ENCODE measurements at regions not wholly inside any gene's neighbourhood (a gene's known extent, or its start where the extent isn't known, plus 50 kb on each side); places are given as distances from the start of the nearest gene placed in this dataset.

DNA sequence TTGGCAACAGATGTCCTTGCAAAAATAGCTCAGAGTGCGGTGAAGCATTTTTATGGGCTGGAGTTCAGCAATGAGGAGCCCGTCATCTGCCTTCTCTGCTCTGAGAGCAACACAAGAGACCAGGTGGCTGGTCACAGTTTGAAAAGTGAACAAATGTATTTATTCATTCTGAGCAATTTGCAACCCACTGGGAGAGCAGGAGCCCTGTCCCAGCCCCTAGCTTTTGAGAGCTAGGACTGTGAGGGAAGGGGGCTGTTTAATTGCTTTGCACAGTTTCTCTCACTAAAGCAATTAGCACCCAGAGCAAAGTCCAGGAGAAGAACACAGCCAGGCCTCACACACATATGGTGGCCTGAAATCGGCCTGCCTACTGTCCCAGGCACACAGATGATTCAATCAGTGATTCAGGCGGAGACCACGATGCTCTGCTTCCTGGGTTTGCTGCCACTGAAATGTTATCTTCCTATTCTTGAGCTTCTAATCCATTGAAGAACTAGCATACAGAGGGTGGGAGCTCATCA is 646.1 kb upstream of the ACVR2A start:
- TF ChIP-seq POLR2AphosphoS5 (IDR thresholded peaks at IDR 0.05; ENCODE audit: low read depth) = no peak
- TF ChIP-seq, protein P1, sequence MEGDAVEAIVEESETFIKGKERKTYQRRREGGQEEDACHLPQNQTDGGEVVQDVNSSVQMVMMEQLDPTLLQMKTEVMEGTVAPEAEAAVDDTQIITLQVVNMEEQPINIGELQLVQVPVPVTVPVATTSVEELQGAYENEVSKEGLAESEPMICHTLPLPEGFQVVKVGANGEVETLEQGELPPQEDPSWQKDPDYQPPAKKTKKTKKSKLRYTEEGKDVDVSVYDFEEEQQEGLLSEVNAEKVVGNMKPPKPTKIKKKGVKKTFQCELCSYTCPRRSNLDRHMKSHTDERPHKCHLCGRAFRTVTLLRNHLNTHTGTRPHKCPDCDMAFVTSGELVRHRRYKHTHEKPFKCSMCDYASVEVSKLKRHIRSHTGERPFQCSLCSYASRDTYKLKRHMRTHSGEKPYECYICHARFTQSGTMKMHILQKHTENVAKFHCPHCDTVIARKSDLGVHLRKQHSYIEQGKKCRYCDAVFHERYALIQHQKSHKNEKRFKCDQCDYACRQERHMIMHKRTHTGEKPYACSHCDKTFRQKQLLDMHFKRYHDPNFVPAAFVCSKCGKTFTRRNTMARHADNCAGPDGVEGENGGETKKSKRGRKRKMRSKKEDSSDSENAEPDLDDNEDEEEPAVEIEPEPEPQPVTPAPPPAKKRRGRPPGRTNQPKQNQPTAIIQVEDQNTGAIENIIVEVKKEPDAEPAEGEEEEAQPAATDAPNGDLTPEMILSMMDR (IDR thresholded peaks at IDR 0.05; ENCODE audit: insufficient read depth, low read length) = no peak
- no peak for TF ChIP-seq SPI1 (IDR thresholded peaks at IDR 0.05; ENCODE audit: borderline replicate concordance, low read depth)
- no peak for TF ChIP-seq GABPA (IDR thresholded peaks at IDR 0.05; ENCODE audit: low read depth)
- TF ChIP-seq, protein P2, sequence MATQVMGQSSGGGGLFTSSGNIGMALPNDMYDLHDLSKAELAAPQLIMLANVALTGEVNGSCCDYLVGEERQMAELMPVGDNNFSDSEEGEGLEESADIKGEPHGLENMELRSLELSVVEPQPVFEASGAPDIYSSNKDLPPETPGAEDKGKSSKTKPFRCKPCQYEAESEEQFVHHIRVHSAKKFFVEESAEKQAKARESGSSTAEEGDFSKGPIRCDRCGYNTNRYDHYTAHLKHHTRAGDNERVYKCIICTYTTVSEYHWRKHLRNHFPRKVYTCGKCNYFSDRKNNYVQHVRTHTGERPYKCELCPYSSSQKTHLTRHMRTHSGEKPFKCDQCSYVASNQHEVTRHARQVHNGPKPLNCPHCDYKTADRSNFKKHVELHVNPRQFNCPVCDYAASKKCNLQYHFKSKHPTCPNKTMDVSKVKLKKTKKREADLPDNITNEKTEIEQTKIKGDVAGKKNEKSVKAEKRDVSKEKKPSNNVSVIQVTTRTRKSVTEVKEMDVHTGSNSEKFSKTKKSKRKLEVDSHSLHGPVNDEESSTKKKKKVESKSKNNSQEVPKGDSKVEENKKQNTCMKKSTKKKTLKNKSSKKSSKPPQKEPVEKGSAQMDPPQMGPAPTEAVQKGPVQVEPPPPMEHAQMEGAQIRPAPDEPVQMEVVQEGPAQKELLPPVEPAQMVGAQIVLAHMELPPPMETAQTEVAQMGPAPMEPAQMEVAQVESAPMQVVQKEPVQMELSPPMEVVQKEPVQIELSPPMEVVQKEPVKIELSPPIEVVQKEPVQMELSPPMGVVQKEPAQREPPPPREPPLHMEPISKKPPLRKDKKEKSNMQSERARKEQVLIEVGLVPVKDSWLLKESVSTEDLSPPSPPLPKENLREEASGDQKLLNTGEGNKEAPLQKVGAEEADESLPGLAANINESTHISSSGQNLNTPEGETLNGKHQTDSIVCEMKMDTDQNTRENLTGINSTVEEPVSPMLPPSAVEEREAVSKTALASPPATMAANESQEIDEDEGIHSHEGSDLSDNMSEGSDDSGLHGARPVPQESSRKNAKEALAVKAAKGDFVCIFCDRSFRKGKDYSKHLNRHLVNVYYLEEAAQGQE (IDR thresholded peaks at IDR 0.05; ENCODE audit: insufficient replicate concordance, low read depth) = no peak
- Histone ChIP-seq H3K27me3 (ENCODE audit: insufficient read depth, poor library complexity, severe bottlenecking) (no peaks in the 10 kb centered on the region), H3K27ac (replicated peaks) (no peak overlapping the region), H3K4me3 (replicated peaks; ENCODE audit: insufficient read depth, low read length) (no peak overlapping the region)
- DNase-seq (ENCODE audit: low read depth in 1 of 2, low spot score in 1 of 2) = no peak

DNA sequence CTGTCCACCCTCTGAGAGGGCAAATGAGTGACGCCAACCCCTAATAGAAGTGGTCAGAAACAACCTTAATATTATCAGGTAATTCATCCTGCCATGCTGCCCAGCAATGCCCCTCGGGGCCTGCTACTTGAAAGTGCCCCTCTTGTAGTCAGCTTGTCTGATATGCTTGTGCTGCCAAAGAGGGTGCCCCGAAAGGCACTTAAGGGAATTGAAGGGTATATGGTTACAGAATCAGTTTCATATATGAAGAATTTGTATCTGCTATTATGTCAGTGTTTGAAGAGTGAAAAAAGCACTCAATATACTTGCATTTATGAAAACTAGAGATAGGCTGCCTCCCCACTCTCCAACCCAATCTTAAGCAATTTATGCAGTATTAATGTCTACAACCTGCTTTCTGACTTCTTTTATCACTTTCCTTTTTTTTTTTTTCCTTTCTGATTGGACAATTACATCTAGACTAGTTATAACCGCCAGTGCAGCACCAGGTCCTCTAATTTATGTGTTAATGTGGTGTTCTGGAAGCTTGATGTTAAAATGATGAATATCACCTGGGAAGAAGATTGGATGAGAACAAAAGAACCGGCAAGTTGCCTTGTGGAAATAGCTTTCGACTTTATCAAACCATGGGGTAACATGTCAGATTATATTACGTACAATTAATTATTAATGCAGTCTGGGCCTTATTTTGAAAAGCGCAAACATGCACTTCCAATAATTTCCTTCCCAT is 646.9 kb upstream of the ACVR2A start:
- H3K4me3 ChIP-seq (replicated peaks; ENCODE audit: insufficient read depth, low read length) = no peak overlapping the region
- no peak for DNase-seq (ENCODE audit: low read depth in 1 of 2, low spot score in 1 of 2)
- TF ChIP-seq, protein P2 (IDR thresholded peaks at IDR 0.05; ENCODE audit: insufficient replicate concordance, low read depth) = no peak
- TF ChIP-seq, protein P1 (IDR thresholded peaks at IDR 0.05; ENCODE audit: insufficient read depth, low read length) = no peak
- TF ChIP-seq POLR2AphosphoS5 (IDR thresholded peaks at IDR 0.05; ENCODE audit: low read depth) (no peak), SPI1 (IDR thresholded peaks at IDR 0.05; ENCODE audit: borderline replicate concordance, low read depth) (no peak), GABPA (IDR thresholded peaks at IDR 0.05; ENCODE audit: low read depth) (no peak)
- H3K27me3 ChIP-seq (ENCODE audit: insufficient read depth, poor library complexity, severe bottlenecking) = no peaks in the 10 kb centered on the region
- H3K27ac ChIP-seq (replicated peaks) = no peak overlapping the region

DNA sequence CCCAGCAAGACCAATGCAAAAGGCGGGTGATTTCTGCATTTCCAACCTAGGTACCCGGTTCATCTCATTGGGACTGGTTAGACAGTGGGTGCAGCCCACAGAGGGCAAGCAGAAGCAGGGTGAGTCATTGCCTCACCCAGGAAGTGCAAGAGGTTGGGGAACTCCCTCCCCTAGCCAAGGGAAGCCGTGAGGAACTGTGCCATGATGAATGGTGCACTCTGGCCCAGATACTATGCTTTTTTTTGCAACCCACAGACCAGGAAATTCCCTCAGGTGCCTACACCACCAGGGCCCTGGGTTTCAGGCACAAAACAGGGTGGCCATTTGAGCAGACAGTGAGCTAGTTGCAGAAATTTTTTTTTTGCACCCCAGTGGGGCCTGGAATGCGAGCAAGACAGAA is 662.6 kb upstream of the ACVR2A start:
- no peak overlapping the region for H3K4me3 ChIP-seq (replicated peaks; ENCODE audit: insufficient read depth, low read length)
- TF ChIP-seq POLR2AphosphoS5 (IDR thresholded peaks at IDR 0.05; ENCODE audit: low read depth) = no peak
- TF ChIP-seq, protein P2 (IDR thresholded peaks at IDR 0.05; ENCODE audit: insufficient replicate concordance, low read depth) = no peak
- TF ChIP-seq GABPA (IDR thresholded peaks at IDR 0.05; ENCODE audit: low read depth) = no peak
- TF ChIP-seq SPI1 (IDR thresholded peaks at IDR 0.05; ENCODE audit: borderline replicate concordance, low read depth) = no peak
- TF ChIP-seq, protein P1 (IDR thresholded peaks at IDR 0.05; ENCODE audit: insufficient read depth, low read length) = no peak
- no peak overlapping the region for H3K27ac ChIP-seq (replicated peaks)
- DNase-seq (ENCODE audit: low read depth in 1 of 2, low spot score in 1 of 2) = peak in 1 of 2 experiments; percentile 11
- no peaks in the 10 kb centered on the region for H3K27me3 ChIP-seq (ENCODE audit: insufficient read depth, poor library complexity, severe bottlenecking)

Measured in HL-60 (cell line).